Mucosa of rectum (tissue), 2 donors: ENCODE measurements at regions not wholly inside any gene's neighbourhood (a gene's known extent, or its start where the extent isn't known, plus 50 kb on each side); places are given as distances from the start of the nearest gene placed in this dataset.
"Not testable (repeated sequence)": the region's sequence is repeated elsewhere in the genome, so short reads cannot be mapped to it uniquely, and the experiment has no call there.

ENCODE experiments used
- H3K27ac ChIP-seq, 2 donors: one replicate each; pipeline ENCODE4 v1.7.0; 2013; ENCODE audit warnings: inconsistent platforms in 2 of 2, low read depth in 2 of 2, low read length in 2 of 2
- H3K27me3 ChIP-seq, 2 donors: one replicate each; pipeline ENCODE4 v1.7.0; 2013; ENCODE audit warnings: low read length in 2 of 2; ENCODE audit not compliant: control insufficient read depth in 2 of 2, insufficient read depth in 2 of 2
- H3K36me3 ChIP-seq, 2 donors: one replicate each; pipeline ENCODE4 v1.7.0; 2013; ENCODE audit warnings: low read length in 2 of 2; ENCODE audit not compliant: control insufficient read depth in 2 of 2, insufficient read depth in 2 of 2
- H3K4me1 ChIP-seq, 2 donors: one replicate each; pipeline ENCODE4 v1.7.0; 2013; ENCODE audit warnings: low read length in 2 of 2, mild to moderate bottlenecking in 1 of 2; ENCODE audit not compliant: control insufficient read depth in 2 of 2, insufficient read depth in 2 of 2
- H3K4me3 ChIP-seq, 2 donors: one replicate each; pipeline ENCODE4 v1.7.0; 2013; ENCODE audit warnings: low read length in 2 of 2
- H3K9ac ChIP-seq, 2 donors: one replicate each; pipeline ENCODE4 v1.7.0; 2013; ENCODE audit warnings: low read length in 2 of 2, low read depth in 1 of 2, mild to moderate bottlenecking in 1 of 2
- H3K9me3 ChIP-seq, 2 donors: one replicate each; pipeline ENCODE4 v1.7.0; 2013; ENCODE audit warnings: low read length in 2 of 2; ENCODE audit not compliant: control insufficient read depth in 2 of 2
- donor health status: healthy.
- donor health status: Normal muscosa, but diverticular disease.

- H3K36me3 ChIP-seq: no peaks in the 10 kb centered on the region
- H3K4me1 ChIP-seq: peaks cover 8% of the 10 kb centered on the region in 2 donors
- no peak overlapping the region for H3K27ac ChIP-seq
- no peak overlapping the region for H3K9ac ChIP-seq
- H3K9me3 ChIP-seq: no peaks in the 10 kb centered on the region
- H3K4me3 ChIP-seq: peak overlapping the region in 1 of 2 donors; percentile 37
- H3K27me3 ChIP-seq: peaks cover 0 to 5% of the 10 kb centered on the region in 2 donors
Observed at GRCh38 chr12:131222329-131223139, 268.8 kb downstream of the ADGRD1 start.

- no peak overlapping the region for H3K9ac ChIP-seq
- H3K9me3 ChIP-seq: no peaks in the 10 kb centered on the region
- H3K4me1 ChIP-seq: peaks cover 6 to 8% of the 10 kb centered on the region in 2 donors
- H3K27me3 ChIP-seq: peaks cover 0 to 4% of the 10 kb centered on the region in 2 donors
- no peaks in the 10 kb centered on the region for H3K36me3 ChIP-seq
- H3K4me3 ChIP-seq: no peak overlapping the region
- H3K27ac ChIP-seq: no peak overlapping the region
Observed at GRCh38 chr12:131223171-131223761, 269.6 kb downstream of the ADGRD1 start.

- no peaks in the 10 kb centered on the region for H3K36me3 ChIP-seq
- H3K27me3 ChIP-seq: no peaks in the 10 kb centered on the region
- no peak overlapping the region for H3K27ac ChIP-seq
- H3K4me3 ChIP-seq: no peak overlapping the region
- H3K9me3 ChIP-seq: no peaks in the 10 kb centered on the region
- no peak overlapping the region for H3K9ac ChIP-seq
- peaks cover 3 to 8% of the 10 kb centered on the region in 2 donors for H3K4me1 ChIP-seq
Observed at GRCh38 chr12:131223791-131224225, 270.1 kb downstream of the ADGRD1 start.

GRCh38 chr12:131224226-131225065, 270.7 kb downstream of the ADGRD1 start:
- H3K27me3 ChIP-seq, H3K27ac ChIP-seq: not testable (repeated sequence)

GRCh38 chr12:131225066-131225380, 271.3 kb downstream of the ADGRD1 start:
- not testable (repeated sequence) for H3K27me3 ChIP-seq, H3K4me3 ChIP-seq

More at GRCh38 chr12:131224226-131225065, 270.7 kb downstream of the ADGRD1 start:
- not testable (repeated sequence) for H3K36me3 ChIP-seq, H3K9me3 ChIP-seq, H3K4me3 ChIP-seq, H3K4me1 ChIP-seq, H3K9ac ChIP-seq

GRCh38 chr12:131226345-131227265, 272.9 kb downstream of the ADGRD1 start:
- H3K36me3 ChIP-seq: no peaks in the 10 kb centered on the region
- peaks cover 3 to 8% of the 10 kb centered on the region in 2 donors for H3K4me1 ChIP-seq
- no peaks in the 10 kb centered on the region for H3K27me3 ChIP-seq
- H3K9ac ChIP-seq: no peak overlapping the region
- H3K27ac ChIP-seq: no peak overlapping the region
- H3K4me3 ChIP-seq: no peak overlapping the region
- no peaks in the 10 kb centered on the region for H3K9me3 ChIP-seq

More at GRCh38 chr12:131225066-131225380, 271.3 kb downstream of the ADGRD1 start:
- H3K36me3 ChIP-seq, H3K9me3 ChIP-seq, H3K4me1 ChIP-seq, H3K9ac ChIP-seq, H3K27ac ChIP-seq: not testable (repeated sequence)

- not testable (repeated sequence) for H3K9me3 ChIP-seq, H3K9ac ChIP-seq, H3K36me3 ChIP-seq, H3K27ac ChIP-seq, H3K4me1 ChIP-seq, H3K27me3 ChIP-seq, H3K4me3 ChIP-seq
Observed at GRCh38 chr12:131227641-131228040, 273.9 kb downstream of the ADGRD1 start.

GRCh38 chr12:131229079-131229425, 275.3 kb downstream of the ADGRD1 start:
- H3K4me1 ChIP-seq, H3K27me3 ChIP-seq, H3K9ac ChIP-seq, H3K36me3 ChIP-seq, H3K27ac ChIP-seq, H3K4me3 ChIP-seq, H3K9me3 ChIP-seq: not testable (repeated sequence)

GRCh38 chr12:131229426-131230339, 276.0 kb downstream of the ADGRD1 start:
- no peaks in the 10 kb centered on the region for H3K27me3 ChIP-seq
- no peak overlapping the region for H3K27ac ChIP-seq
- no peaks in the 10 kb centered on the region for H3K4me1 ChIP-seq
- no peak overlapping the region for H3K9ac ChIP-seq
- no peaks in the 10 kb centered on the region for H3K9me3 ChIP-seq
- H3K36me3 ChIP-seq: no peaks in the 10 kb centered on the region
- H3K4me3 ChIP-seq: no peak overlapping the region
